IMR-90 (cell line): ENCODE measurements at regions not wholly inside any gene's neighbourhood (a gene's known extent, or its start where the extent isn't known, plus 50 kb on each side); places are given as distances from the start of the nearest gene placed in this dataset.

Experiments used
- ATAC-seq: fragments of 200-7000 bp; cut with Tn5 transposase; 2 replicates; pipeline ENCODE4 v1.9.1; 2020; ENCODE audit warnings: low read depth, mild to moderate bottlenecking, moderate library complexity
- BruUV-seq: library from RNA; stranded (reverse); fragments of 400-500 nt; replicated peaks from 2 replicates; lab custom pipeline; 2021; lab: Mats Ljungman, UMichigan
- CTCF ChIA-PET: fragments of 300-600 bp; formaldehyde crosslinking; extraction: SDS; loops from one replicate; lab custom pipeline; 2021; ENCODE audit warnings: antibody characterized with exemption; lab: Yijun Ruan, JAX
- POLR2A ChIA-PET: fragments of 300-600 bp; sonication (Branson Sonifier 250); formaldehyde crosslinking; loops from one replicate; lab custom pipeline; 2022; ENCODE audit warnings: antibody characterized with exemption; ENCODE audit not compliant: unreplicated experiment; lab: Charles Lee
- DNase-seq: peaks from one replicate; pipeline ENCODE4 v3.0.0; 2013
- H2AFZ ChIP-seq: replicated peaks from 2 replicates; pipeline ENCODE3; 2013; ENCODE audit warnings: low read length, mild to moderate bottlenecking; ENCODE audit not compliant: poor library complexity
- H2AK5ac ChIP-seq: 2 replicates; pipeline ENCODE4 v1.6.1; 2013; ENCODE audit warnings: low read depth, low read length, inconsistent platforms
- H2AK9ac ChIP-seq: replicated peaks from 2 replicates; pipeline ENCODE3; 2013; ENCODE audit warnings: mild to moderate bottlenecking, low read depth, low read length, moderate library complexity; ENCODE audit not compliant: poor library complexity
- H2BK120ac ChIP-seq: 2 replicates; pipeline ENCODE4 v1.6.1; 2013; ENCODE audit warnings: low read depth, low read length, inconsistent platforms
- H2BK15ac ChIP-seq: 3 replicates; pipeline ENCODE4 v1.6.1; 2013; ENCODE audit warnings: low read depth, low read length, inconsistent platforms
- H2BK20ac ChIP-seq: 2 replicates; pipeline ENCODE4 v1.6.1; 2013; ENCODE audit warnings: low read depth, mild to moderate bottlenecking, inconsistent platforms, low read length, moderate library complexity
- H2BK5ac ChIP-seq: 2 replicates; pipeline ENCODE4 v1.6.1; 2013; ENCODE audit warnings: mild to moderate bottlenecking, low read depth, low read length, inconsistent platforms; ENCODE audit not compliant: poor library complexity, severe bottlenecking
- H3K14ac ChIP-seq: replicated peaks from 2 replicates; pipeline ENCODE4 v1.6.1; 2013; ENCODE audit warnings: low read depth, low read length, inconsistent platforms
- H3K18ac ChIP-seq: 2 replicates; pipeline ENCODE4 v1.6.1; 2013; ENCODE audit warnings: low read depth, low read length, control low read depth
- H3K23ac ChIP-seq: 2 replicates; pipeline ENCODE4 v1.6.1; 2013; ENCODE audit warnings: low read depth, low read length, inconsistent platforms
- H3K27ac ChIP-seq: 2 replicates; pipeline ENCODE4 v1.5.1; 2013; ENCODE audit warnings: mild to moderate bottlenecking, control low read depth, low read length; ENCODE audit not compliant: insufficient read depth
- H3K27me3 ChIP-seq: 2 replicates; pipeline ENCODE4 v1.6.1; 2013; ENCODE audit warnings: low read length; ENCODE audit not compliant: control insufficient read depth, insufficient read depth
- H3K36me3 ChIP-seq: 2 replicates; pipeline ENCODE4 v1.6.1; 2013; ENCODE audit warnings: low read length, mixed read lengths; ENCODE audit not compliant: control insufficient read depth, insufficient read depth
- H3K4ac ChIP-seq: 2 replicates; pipeline ENCODE4 v1.6.1; 2013; ENCODE audit warnings: low read depth, low read length, inconsistent platforms
- H3K4me1 ChIP-seq: 2 replicates; pipeline ENCODE4 v1.6.1; 2013; ENCODE audit warnings: low read length, mixed read lengths; ENCODE audit not compliant: control insufficient read depth, insufficient read depth
- H3K4me2 ChIP-seq: 2 replicates; pipeline ENCODE4 v1.6.1; 2013; ENCODE audit warnings: low read depth, mild to moderate bottlenecking, control low read depth, low read length, moderate library complexity
- H3K4me3 ChIP-seq: 2 replicates; pipeline ENCODE4 v1.5.1; 2013; ENCODE audit warnings: low read depth, mild to moderate bottlenecking, control low read depth, low read length, moderate library complexity; ENCODE audit not compliant: insufficient read depth
- H3K56ac ChIP-seq: 2 replicates; pipeline ENCODE4 v1.6.1; 2013; ENCODE audit warnings: low read length, inconsistent platforms; ENCODE audit not compliant: insufficient read depth; ENCODE audit errors: extremely low read depth
- H3K79me1 ChIP-seq, 2 experiments: 2 replicates each; pipeline ENCODE4 v1.6.1; 2013; ENCODE audit warnings: low read length in 2 of 2, inconsistent platforms in 1 of 2, low read depth in 1 of 2
- H3K9ac ChIP-seq: 2 replicates; pipeline ENCODE4 v1.6.1; 2013; ENCODE audit warnings: low read depth, low read length, control low read depth
- H3K9me1 ChIP-seq: 2 replicates; pipeline ENCODE4 v1.6.1; 2013; ENCODE audit warnings: low read length, inconsistent platforms; ENCODE audit not compliant: insufficient read depth
- H3K9me3 ChIP-seq: 2 replicates; pipeline ENCODE4 v1.6.1; 2013; ENCODE audit warnings: low read length; ENCODE audit not compliant: control insufficient read depth, insufficient read depth
- H4K20me1 ChIP-seq: 2 replicates; pipeline ENCODE4 v1.6.1; 2013; ENCODE audit warnings: low read length, inconsistent platforms; ENCODE audit not compliant: insufficient read depth
- H4K5ac ChIP-seq: 2 replicates; pipeline ENCODE4 v1.6.1; 2013; ENCODE audit warnings: mild to moderate bottlenecking, low read depth, low read length, control low read depth
- H4K8ac ChIP-seq, 2 experiments: 2 replicates each; pipeline ENCODE4 v1.6.1; 2013; ENCODE audit warnings: low read depth in 2 of 2, low read length in 2 of 2, control low read depth in 1 of 2, inconsistent platforms in 1 of 2
- H4K91ac ChIP-seq: 2 replicates; pipeline ENCODE4 v1.6.1; 2013; ENCODE audit warnings: low read depth, low read length, inconsistent platforms; ENCODE audit not compliant: insufficient read depth
- BHLHE40 ChIP-seq: fragments of 150-350 bp; IDR thresholded peaks from 2 replicates; pipeline ENCODE4 v1.6.1; 2016; ENCODE audit warnings: mild to moderate bottlenecking, low read depth, low read length
- FOS ChIP-seq: fragments of 150-350 bp; IDR thresholded peaks from 2 replicates; pipeline ENCODE4 v1.6.1; 2016; ENCODE audit warnings: low read depth, low read length
- MAZ ChIP-seq: IDR thresholded peaks from 2 replicates; pipeline ENCODE4 v1.6.1; 2012; ENCODE audit warnings: low read depth, mild to moderate bottlenecking, low read length, improper control_type of control experiment, moderate library complexity, borderline replicate concordance
- MXI1 ChIP-seq: IDR thresholded peaks from 2 replicates; pipeline ENCODE4 v1.6.1; 2012; ENCODE audit warnings: low read depth, mild to moderate bottlenecking, low read length, moderate library complexity, borderline replicate concordance
- RCOR1 ChIP-seq: IDR thresholded peaks from 2 replicates; pipeline ENCODE4 v1.6.1; 2012; ENCODE audit warnings: mild to moderate bottlenecking, low read length, improper control_type of control experiment; ENCODE audit not compliant: insufficient replicate concordance
- SMC3 ChIP-seq: fragments of 150-350 bp; IDR thresholded peaks from 2 replicates; pipeline ENCODE4 v1.6.1; 2016; ENCODE audit warnings: low read depth, mild to moderate bottlenecking, antibody characterized with exemption, low read length, moderate library complexity
- WGBS, 2 experiments: methylation state at CpG; one replicate each; pipeline versions ENCODE4 v1.1.5 to v1.1.7; 2013; ENCODE audit warnings: missing lambda C conversion rate in 2 of 2; ENCODE audit not compliant: insufficient read length in 1 of 2; ENCODE audit errors: extremely low coverage in 2 of 2; 5-methylcytosine and 5-hydroxymethylcytosine counted together
- dilution Hi-C: fragments of 300-500 bp; cut with HindIII; formaldehyde crosslinking; loops from one replicate; pipeline ENCODE4 v1.14.3; 2018; ENCODE audit warnings: low sequenced_read_pairs; ENCODE audit not compliant: unreplicated experiment
- in situ Hi-C: fragments of 300-500 bp; cut with MboI; formaldehyde crosslinking; loops from 3 replicates; pipeline ENCODE4 v1.14.3; 2019; ENCODE audit warnings: low sequenced_read_pairs, inconsistent platforms, mixed read lengths
- intact Hi-C: fragments of 100-400 bp; cut with micrococcal nuclease; formaldehyde crosslinking; loops from 2 replicates; pipeline ENCODE4 v1.10.0; 2022
- TF ChIP-seq, protein P1 (sequence below): fragments of 150-350 bp; IDR thresholded peaks from 2 replicates; pipeline ENCODE4 v1.6.1; 2017; ENCODE audit warnings: mild to moderate bottlenecking, antibody characterized with exemption, low read length, low read depth
- TF ChIP-seq, protein P2 (sequence below): conservative IDR thresholded peaks from 2 replicates; pipeline ENCODE4 v1.5.1; 2012; ENCODE audit warnings: mild to moderate bottlenecking, low read depth, low read length, improper control_type of control experiment
- TF ChIP-seq, protein P3 (sequence below): fragments of 150-350 bp; IDR thresholded peaks from 2 replicates; pipeline ENCODE4 v1.6.1; 2016; ENCODE audit warnings: low read depth, mild to moderate bottlenecking, low read length, moderate library complexity, borderline replicate concordance

DNA sequence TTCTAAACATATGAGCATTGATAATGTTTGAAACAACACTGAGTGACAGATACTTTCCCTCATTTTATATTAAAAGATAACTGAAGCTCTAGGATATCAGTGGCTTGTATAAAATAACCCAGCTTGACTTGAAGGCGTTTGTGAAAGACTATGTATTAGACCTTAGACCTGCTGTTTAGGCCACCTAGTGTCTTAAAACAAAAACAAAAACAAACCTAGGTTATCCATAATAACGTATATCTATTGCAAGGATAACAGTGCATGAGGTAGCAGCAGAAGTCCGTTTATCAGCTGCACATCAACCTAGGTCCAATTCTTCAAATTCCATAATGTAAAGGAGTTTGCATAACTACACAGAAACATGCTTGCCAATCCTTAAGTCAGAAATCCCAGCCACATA lies 79.5 kb upstream of the MAP2 start:
- no peak overlapping the region for H3K14ac ChIP-seq
- in situ Hi-C loops (loop anchor here (25.0 kb wide), 2 partner anchors 618 to 868 kb away; no protein-coding TSS in a partner anchor), dilution Hi-C loops (no loop called here), intact Hi-C loops (no loop called here)
- H3K9me1 ChIP-seq: no peaks in the 10 kb centered on the region
- no peak overlapping the region for H2AK9ac ChIP-seq
- H3K9me3 ChIP-seq: no peaks in the 10 kb centered on the region
- H2BK120ac ChIP-seq: no peak overlapping the region
- POLR2A ChIA-PET: no interaction called here
- H3K79me1 ChIP-seq: no peaks in the 10 kb centered on the region
- no peak overlapping the region for H3K4ac ChIP-seq
- H3K18ac ChIP-seq: no peak overlapping the region
- H2AFZ ChIP-seq: no peak overlapping the region
- H4K91ac ChIP-seq: no peak overlapping the region
- H2BK5ac ChIP-seq: no peak overlapping the region
- no peak overlapping the region for H3K4me3 ChIP-seq
- H3K27me3 ChIP-seq: no peaks in the 10 kb centered on the region
- TF ChIP-seq, protein P1, sequence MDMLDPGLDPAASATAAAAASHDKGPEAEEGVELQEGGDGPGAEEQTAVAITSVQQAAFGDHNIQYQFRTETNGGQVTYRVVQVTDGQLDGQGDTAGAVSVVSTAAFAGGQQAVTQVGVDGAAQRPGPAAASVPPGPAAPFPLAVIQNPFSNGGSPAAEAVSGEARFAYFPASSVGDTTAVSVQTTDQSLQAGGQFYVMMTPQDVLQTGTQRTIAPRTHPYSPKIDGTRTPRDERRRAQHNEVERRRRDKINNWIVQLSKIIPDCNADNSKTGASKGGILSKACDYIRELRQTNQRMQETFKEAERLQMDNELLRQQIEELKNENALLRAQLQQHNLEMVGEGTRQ: no peak
- TF ChIP-seq FOS (no peak), RCOR1 (no peak), BHLHE40 (no peak), MXI1 (no peak), MAZ (no peak), SMC3 (no peak)
- TF ChIP-seq, protein P2, sequence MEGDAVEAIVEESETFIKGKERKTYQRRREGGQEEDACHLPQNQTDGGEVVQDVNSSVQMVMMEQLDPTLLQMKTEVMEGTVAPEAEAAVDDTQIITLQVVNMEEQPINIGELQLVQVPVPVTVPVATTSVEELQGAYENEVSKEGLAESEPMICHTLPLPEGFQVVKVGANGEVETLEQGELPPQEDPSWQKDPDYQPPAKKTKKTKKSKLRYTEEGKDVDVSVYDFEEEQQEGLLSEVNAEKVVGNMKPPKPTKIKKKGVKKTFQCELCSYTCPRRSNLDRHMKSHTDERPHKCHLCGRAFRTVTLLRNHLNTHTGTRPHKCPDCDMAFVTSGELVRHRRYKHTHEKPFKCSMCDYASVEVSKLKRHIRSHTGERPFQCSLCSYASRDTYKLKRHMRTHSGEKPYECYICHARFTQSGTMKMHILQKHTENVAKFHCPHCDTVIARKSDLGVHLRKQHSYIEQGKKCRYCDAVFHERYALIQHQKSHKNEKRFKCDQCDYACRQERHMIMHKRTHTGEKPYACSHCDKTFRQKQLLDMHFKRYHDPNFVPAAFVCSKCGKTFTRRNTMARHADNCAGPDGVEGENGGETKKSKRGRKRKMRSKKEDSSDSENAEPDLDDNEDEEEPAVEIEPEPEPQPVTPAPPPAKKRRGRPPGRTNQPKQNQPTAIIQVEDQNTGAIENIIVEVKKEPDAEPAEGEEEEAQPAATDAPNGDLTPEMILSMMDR: no peak
- TF ChIP-seq, protein P3, sequence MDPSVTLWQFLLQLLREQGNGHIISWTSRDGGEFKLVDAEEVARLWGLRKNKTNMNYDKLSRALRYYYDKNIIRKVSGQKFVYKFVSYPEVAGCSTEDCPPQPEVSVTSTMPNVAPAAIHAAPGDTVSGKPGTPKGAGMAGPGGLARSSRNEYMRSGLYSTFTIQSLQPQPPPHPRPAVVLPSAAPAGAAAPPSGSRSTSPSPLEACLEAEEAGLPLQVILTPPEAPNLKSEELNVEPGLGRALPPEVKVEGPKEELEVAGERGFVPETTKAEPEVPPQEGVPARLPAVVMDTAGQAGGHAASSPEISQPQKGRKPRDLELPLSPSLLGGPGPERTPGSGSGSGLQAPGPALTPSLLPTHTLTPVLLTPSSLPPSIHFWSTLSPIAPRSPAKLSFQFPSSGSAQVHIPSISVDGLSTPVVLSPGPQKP: no peak
- H3K23ac ChIP-seq: no peak overlapping the region
- no peak overlapping the region for H4K8ac ChIP-seq
- H3K4me1 ChIP-seq: no peaks in the 10 kb centered on the region
- H4K20me1 ChIP-seq: no peaks in the 10 kb centered on the region
- no peak overlapping the region for H3K4me2 ChIP-seq
- ATAC-seq: no peak
- no CpG with 5 or more reads among the region's 3 CpGs for WGBS, 2 experiments
- no peak overlapping the region for H2BK15ac ChIP-seq
- DNase-seq: no peak
- H3K9ac ChIP-seq: no peak overlapping the region
- H2AK5ac ChIP-seq: no peak overlapping the region
- H4K5ac ChIP-seq: no peak overlapping the region
- no peak overlapping the region for H3K56ac ChIP-seq
- no peaks in the 10 kb centered on the region for H3K36me3 ChIP-seq
- CTCF ChIA-PET: interaction anchor here (2.1 kb wide), 1 partner anchor 10 kb away, joined by 9 read pairs; no protein-coding TSS in a partner anchor
- H2BK20ac ChIP-seq: no peak overlapping the region
- BruUV-seq: no TSS peak
- no peak overlapping the region for H3K27ac ChIP-seq
